HepG2 (cell line): ENCODE measurements at regions not wholly inside any gene's neighbourhood (a gene's known extent, or its start where the extent isn't known, plus 50 kb on each side); places are given as distances from the start of the nearest gene placed in this dataset.

Experiments
- ATAC-seq: fragments of 200-7000 bp; cut with Tn5 transposase; 3 replicates; pipeline ENCODE4 v1.9.1; 2020; ENCODE audit warnings: mild to moderate bottlenecking, moderate library complexity
- BruUV-seq: library from RNA; stranded (reverse); fragments of 400-500 nt; replicated peaks from 2 replicates; lab custom pipeline; 2021; lab: Mats Ljungman, UMichigan
- CTCF ChIA-PET: fragments of 300-600 bp; formaldehyde crosslinking; extraction: SDS; loops from one replicate; lab custom pipeline; 2021; ENCODE audit warnings: low total read pairs, inconsistent platforms, low intra/inter-chr PET ratio; lab: Yijun Ruan, JAX
- POLR2A ChIA-PET: fragments of 350-600 bp; sonication (Branson Sonifier 250); formaldehyde crosslinking; loops from one replicate; lab custom pipeline; 2020; ENCODE audit warnings: antibody characterized with exemption, inconsistent platforms; lab: Yijun Ruan, JAX
- DNase-seq: peaks from one replicate; pipeline ENCODE4 v3.0.0-alpha.2; 2015; ENCODE audit warnings: low spot score
- FAIRE-seq: peaks from 3 replicates; lab custom pipeline; 2011; peaks lifted over from hg19 to GRCh38; lab: Jason Lieb, UNC
- H2AFZ ChIP-seq: one replicate; pipeline ENCODE4 v1.6.1; 2011; ENCODE audit warnings: low read length, inconsistent platforms
- H3K27ac ChIP-seq: fragments of 300-600 bp; 3 replicates; pipeline ENCODE4 v1.8.0; 2011; ENCODE audit warnings: mixed run types, mild to moderate bottlenecking, mixed read lengths, low read length, inconsistent platforms; ENCODE audit not compliant: insufficient read depth; ENCODE audit errors: extremely low read length
- H3K27me3 ChIP-seq, 2 experiments: fragments of 200-600 bp in 1 of 2; 2 replicates in 1 of 2; 3 replicates in 1 of 2; pipeline versions ENCODE4 v1.6.0 to v1.8.0; 2011; ENCODE audit warnings: low read length in 2 of 2, mild to moderate bottlenecking in 2 of 2, moderate library complexity in 2 of 2, inconsistent platforms in 1 of 2; ENCODE audit not compliant: insufficient read depth in 2 of 2, control insufficient read depth in 1 of 2
- H3K36me3 ChIP-seq, 2 experiments: fragments of 200-600 bp in 1 of 2; replicated peaks in 1 of 2; 2 replicates in 1 of 2; 3 replicates in 1 of 2; pipeline versions ENCODE4 v1.5.1 to v1.8.0; 2011; ENCODE audit warnings: low read length in 2 of 2, inconsistent platforms in 1 of 2; ENCODE audit not compliant: insufficient read depth in 2 of 2, control insufficient read depth in 1 of 2
- H3K4me1 ChIP-seq: 2 replicates; pipeline ENCODE4 v1.5.1; 2012; ENCODE audit warnings: low read length, inconsistent platforms; ENCODE audit not compliant: insufficient read depth
- H3K4me2 ChIP-seq: 2 replicates; pipeline ENCODE4 v1.6.0; 2011; ENCODE audit warnings: low read depth, low read length, inconsistent platforms
- H3K4me3 ChIP-seq, 3 experiments: fragments of 200-600 bp in 1 of 3; sonication (generic), shearing (Covaris generic) in 1 of 3; replicated peaks in 1 of 3; 2 replicates each; pipeline ENCODE4 v1.5.1; 2011 to 2016; ENCODE audit warnings: low read length in 3 of 3, inconsistent platforms in 2 of 3, low read depth in 2 of 3, mild to moderate bottlenecking in 2 of 3, control low read depth in 1 of 3, mixed read lengths in 1 of 3; ENCODE audit not compliant: insufficient read depth in 1 of 3
- H3K79me2 ChIP-seq: one replicate; pipeline ENCODE4 v1.6.1; 2011; ENCODE audit warnings: low read length, inconsistent platforms; ENCODE audit not compliant: insufficient read depth
- H3K9ac ChIP-seq: 2 replicates; pipeline ENCODE4 v1.6.0; 2011; ENCODE audit warnings: mild to moderate bottlenecking, low read depth, low read length, inconsistent platforms; ENCODE audit not compliant: insufficient read depth
- H3K9me3 ChIP-seq: 2 replicates; pipeline ENCODE4 v1.5.1; 2012; ENCODE audit warnings: mild to moderate bottlenecking, low read length
- H4K20me1 ChIP-seq: 2 replicates; pipeline ENCODE4 v1.6.0; 2011; ENCODE audit warnings: inconsistent platforms, mild to moderate bottlenecking, low read length, moderate library complexity; ENCODE audit not compliant: insufficient read depth
- E2F1 ChIP-seq: sonication (generic); formaldehyde crosslinking; IDR thresholded peaks from 2 replicates; pipeline ENCODE4 v1.5.0; 2020; ENCODE audit warnings: missing genetic modification reagents
- EED ChIP-seq: sonication (generic); formaldehyde crosslinking; IDR thresholded peaks from 2 replicates; pipeline ENCODE4 v1.5.0; 2020; ENCODE audit warnings: mild to moderate bottlenecking, missing genetic modification reagents
- FOXK1 ChIP-seq: sonication (generic); formaldehyde crosslinking; IDR thresholded peaks from 2 replicates; pipeline ENCODE4 v1.4.0; 2020; ENCODE audit warnings: low read depth, missing genetic modification reagents, borderline replicate concordance
- GZF1 ChIP-seq: sonication (generic); formaldehyde crosslinking; IDR thresholded peaks from 2 replicates; pipeline ENCODE4 v1.5.1; 2020; ENCODE audit warnings: mild to moderate bottlenecking, missing genetic modification reagents
- MED13 ChIP-seq: sonication (generic); formaldehyde crosslinking; IDR thresholded peaks from 2 replicates; pipeline ENCODE4 v1.5.0; 2020; ENCODE audit warnings: missing genetic modification reagents
- NFIB ChIP-seq: sonication (generic); formaldehyde crosslinking; IDR thresholded peaks from 2 replicates; pipeline ENCODE4 v1.9.0; 2021; ENCODE audit warnings: missing genetic modification reagents, mild to moderate bottlenecking, borderline replicate concordance
- SALL1 ChIP-seq: sonication (generic); formaldehyde crosslinking; IDR thresholded peaks from 2 replicates; pipeline ENCODE4 v1.8.0; 2022; ENCODE audit warnings: mild to moderate bottlenecking, missing genetic modification reagents
- SCMH1 ChIP-seq: sonication (generic); formaldehyde crosslinking; IDR thresholded peaks from 2 replicates; pipeline ENCODE4 v1.9.0; 2021; ENCODE audit warnings: missing genetic modification reagents, mild to moderate bottlenecking, borderline replicate concordance
- ZBTB8A ChIP-seq: sonication (generic); formaldehyde crosslinking; IDR thresholded peaks from 2 replicates; pipeline ENCODE4 v1.4.0; 2020; ENCODE audit warnings: mild to moderate bottlenecking, low read depth, missing genetic modification reagents, borderline replicate concordance
- ZNF251 ChIP-seq: sonication (generic); formaldehyde crosslinking; IDR thresholded peaks from 2 replicates; pipeline ENCODE4 v1.9.0; 2021; ENCODE audit warnings: mild to moderate bottlenecking, missing genetic modification reagents
- ZNF33A ChIP-seq: sonication (generic); formaldehyde crosslinking; IDR thresholded peaks from 2 replicates; pipeline ENCODE4 v1.5.1; 2020; ENCODE audit warnings: missing genetic modification reagents, mild to moderate bottlenecking, moderate library complexity, borderline replicate concordance
- ZNF850 ChIP-seq: sonication (generic); formaldehyde crosslinking; conservative IDR thresholded peaks from 2 replicates; pipeline ENCODE4 v1.9.0; 2021; ENCODE audit warnings: mild to moderate bottlenecking, missing genetic modification reagents
- WGBS: methylation state at CpG from one replicate; pipeline ENCODE4 v1.1.6; 2017; ENCODE audit warnings: low lambda C conversion rate; 5-methylcytosine and 5-hydroxymethylcytosine counted together
- in situ Hi-C: cut with HindIII; loops from 2 replicates; pipeline ENCODE4 v1.10.0; 2017; ENCODE audit warnings: low pct_unique_long_range_greater_than_20kb; ENCODE audit not compliant: extremely low pct_ligation_motif_present
- intact Hi-C: fragments of 100-400 bp; cut with micrococcal nuclease; formaldehyde crosslinking; loops from one replicate; pipeline ENCODE4 v1.10.0; 2022; ENCODE audit not compliant: unreplicated experiment
- TF ChIP-seq, protein P1 (sequence below): sonication (generic); formaldehyde crosslinking; IDR thresholded peaks from 2 replicates; pipeline ENCODE4 v1.8.0; 2022; ENCODE audit warnings: missing genetic modification reagents, mild to moderate bottlenecking, moderate library complexity, borderline replicate concordance

DNA sequence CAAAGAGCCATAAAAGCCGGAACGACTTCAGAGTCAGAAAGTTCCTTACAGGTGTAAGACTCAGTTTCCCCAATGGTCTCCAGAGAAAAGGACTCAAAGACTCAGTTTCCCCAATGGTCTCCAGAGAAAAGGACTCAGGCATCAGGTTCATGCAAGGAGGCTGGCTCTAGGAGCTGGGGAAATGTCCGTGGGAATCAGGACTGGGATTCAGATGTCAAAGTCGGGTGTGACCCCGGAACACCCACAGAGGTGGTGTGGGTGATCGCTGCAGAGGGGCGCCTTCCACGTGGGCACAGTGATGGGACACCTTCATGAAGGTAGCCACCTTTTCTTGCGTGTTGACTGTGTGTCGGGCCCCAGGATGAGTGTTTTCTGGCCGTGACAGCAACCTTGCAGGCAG is 340.8 kb downstream of the NPHP4 start (continued):
- TF ChIP-seq E2F1 (CRISPR knock-in tag) (no peak), GZF1 (CRISPR knock-in tag) (no peak), EED (CRISPR knock-in tag) (no peak), ZNF251 (CRISPR knock-in tag) (no peak), MED13 (CRISPR knock-in tag) (no peak), SCMH1 (CRISPR knock-in tag) (no peak), SALL1 (CRISPR knock-in tag) (no peak), ZNF33A (CRISPR knock-in tag) (no peak), ZNF850 (CRISPR knock-in tag) (no peak)
- TF ChIP-seq, protein P1, sequence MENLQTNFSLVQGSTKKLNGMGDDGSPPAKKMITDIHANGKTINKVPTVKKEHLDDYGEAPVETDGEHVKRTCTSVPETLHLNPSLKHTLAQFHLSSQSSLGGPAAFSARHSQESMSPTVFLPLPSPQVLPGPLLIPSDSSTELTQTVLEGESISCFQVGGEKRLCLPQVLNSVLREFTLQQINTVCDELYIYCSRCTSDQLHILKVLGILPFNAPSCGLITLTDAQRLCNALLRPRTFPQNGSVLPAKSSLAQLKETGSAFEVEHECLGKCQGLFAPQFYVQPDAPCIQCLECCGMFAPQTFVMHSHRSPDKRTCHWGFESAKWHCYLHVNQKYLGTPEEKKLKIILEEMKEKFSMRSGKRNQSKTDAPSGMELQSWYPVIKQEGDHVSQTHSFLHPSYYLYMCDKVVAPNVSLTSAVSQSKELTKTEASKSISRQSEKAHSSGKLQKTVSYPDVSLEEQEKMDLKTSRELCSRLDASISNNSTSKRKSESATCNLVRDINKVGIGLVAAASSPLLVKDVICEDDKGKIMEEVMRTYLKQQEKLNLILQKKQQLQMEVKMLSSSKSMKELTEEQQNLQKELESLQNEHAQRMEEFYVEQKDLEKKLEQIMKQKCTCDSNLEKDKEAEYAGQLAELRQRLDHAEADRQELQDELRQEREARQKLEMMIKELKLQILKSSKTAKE (CRISPR knock-in tag): no peak

- Histone ChIP-seq H3K36me3 (no peaks in the 10 kb centered on the region), H3K9me3 (no peaks in the 10 kb centered on the region), H3K27ac (no peak overlapping the region), H3K4me1 (peaks cover 26% of the 10 kb centered on the region), H3K9ac (no peak overlapping the region), H3K4me2 (no peak overlapping the region), H3K4me3 (no peak overlapping the region), H3K79me2 (no peaks in the 10 kb centered on the region), H3K27me3 (peaks cover 7 to 63% of the 10 kb centered on the region in 2 experiments), H2AFZ (no peak overlapping the region), H4K20me1 (no peaks in the 10 kb centered on the region)
- in situ Hi-C loops (no loop called here), intact Hi-C loops (no loop called here)
- ATAC-seq (no peak), DNase-seq (no peak), FAIRE-seq (no peak)
- ChIA-PET POLR2A (no interaction called here), CTCF (no interaction called here)
- 38% methylated on average over 12 of the region's 13 CpGs for WGBS
- TF ChIP-seq FOXK1 (CRISPR knock-in tag) (no peak), NFIB (CRISPR knock-in tag) (no peak), ZBTB8A (no peak)
- BruUV-seq: no TSS peak
Observed at GRCh38 chr1:5651027-5651410, 341.2 kb downstream of the NPHP4 start.
